ENCODE measurements at regions not wholly inside any gene's neighbourhood (a gene's known extent, or its start where the extent isn't known, plus 50 kb on each side); places are given as distances from the start of the nearest gene placed in this dataset.
A peak's percentile ranks its signal among the peaks of the same experiment; 100 is the strongest.

GRCh38 chr20:61120595-61121515 lies 131.2 kb upstream of the CDH4 start:
- H4K8ac ChIP-seq (ENCODE audit: extremely low read depth, insufficient read depth, low read length): no peak overlapping the region
- no peak overlapping the region for H2BK15ac ChIP-seq (ENCODE audit: low read length)
- H3K27me3 ChIP-seq (replicated peaks in 1 of 4; ENCODE audit: control insufficient read depth in 3 of 4, extremely low read depth in 1 of 4, insufficient read depth in 3 of 4, low read length in 3 of 4): peaks cover 0 to 8% (median 3%) of the 10 kb centered on the region in 4 experiments; a peak in 4 of 7 replicates
- FAIRE-seq (peak; percentile 32), DNase-seq (ENCODE audit: low read depth in 1 of 2, low spot score in 2 of 2) (peak; percentile 25 to 64)
- no peaks in the 10 kb centered on the region for H3K9me3 ChIP-seq (ENCODE audit: insufficient read depth in 2 of 2, low read depth in 1 of 2, low read length in 1 of 2)
- no peak overlapping the region for H4K5ac ChIP-seq (ENCODE audit: insufficient read length, low read depth, low read length)
- no peaks in the 10 kb centered on the region for H4K20me1 ChIP-seq (replicated peaks in 1 of 2; ENCODE audit: control insufficient read depth in 1 of 2, insufficient read depth in 2 of 2, low read length in 2 of 2)
- H2BK12ac ChIP-seq (ENCODE audit: low read depth, low read length): peak overlapping the region; percentile 76; the same call in 1 of the 2 replicates
- no peak overlapping the region for H3K14ac ChIP-seq (ENCODE audit: insufficient read length)
- H3K23me2 ChIP-seq (ENCODE audit: low read depth, low read length): no peaks in the 10 kb centered on the region
- ChIA-PET CTCF (ENCODE audit: partially characterized antibody) (interaction anchor here (0.6 to 2.6 kb wide), 15 partner anchors 9 to 910 kb away, joined by 3 to 9 read pairs (median 4); no protein-coding TSS in a partner anchor), POLR2A (ENCODE audit: partially characterized antibody) (no interaction called here)
- no peak overlapping the region for H2AFZ ChIP-seq (ENCODE audit: low read length)
- peaks cover 0 to 5% (median 0%) of the 10 kb centered on the region in 4 experiments; a peak in 1 of 7 replicates for H3K4me1 ChIP-seq (replicated peaks in 1 of 4; ENCODE audit: control insufficient read depth in 3 of 4, insufficient read depth in 4 of 4, low read length in 3 of 4)
- WGBS, 2 experiments (ENCODE audit: extremely low coverage in 1 of 2, insufficient coverage in 1 of 2, insufficient read length in 1 of 2, insufficient replicate concordance in 2 of 2, low coverage in 1 of 2, low lambda C conversion rate in 2 of 2, missing lambda C conversion rate in 1 of 2): 60% methylated on average over 17 of the region's 17 CpGs; no CpG with 5 or more reads in 1 of the 2 experiments
- peak overlapping the region; percentile 57 for H3K4ac ChIP-seq (replicated peaks; ENCODE audit: insufficient read length, low read depth, low read length)
- no peak overlapping the region for H2BK120ac ChIP-seq (replicated peaks; ENCODE audit: low read depth, low read length)
- no peak overlapping the region for H3K56ac ChIP-seq (replicated peaks; ENCODE audit: insufficient read length, low read depth, low read length)
- no peak overlapping the region for H2BK5ac ChIP-seq (ENCODE audit: low read depth, low read length)
- no peaks in the 10 kb centered on the region for H3K36me3 ChIP-seq (ENCODE audit: control insufficient read depth in 2 of 4, insufficient read depth in 4 of 4, low read length in 3 of 4)
- H4K91ac ChIP-seq (replicated peaks; ENCODE audit: insufficient read length, low read length): no peak overlapping the region
- H2AK5ac ChIP-seq (ENCODE audit: low read depth, low read length): no peak overlapping the region
- H3K79me2 ChIP-seq (ENCODE audit: control insufficient read depth in 1 of 2, insufficient read depth in 2 of 2, low read length in 2 of 2): no peaks in the 10 kb centered on the region
- no peaks in the 10 kb centered on the region for H3K79me1 ChIP-seq (ENCODE audit: low read depth, low read length)
- H3K9ac ChIP-seq (replicated peaks in 1 of 4; ENCODE audit: extremely low read depth in 1 of 4, low read depth in 3 of 4, low read length in 3 of 4): no peak overlapping the region
- H3K4me2 ChIP-seq (ENCODE audit: insufficient read depth in 1 of 2, low read depth in 2 of 2, low read length in 2 of 2): no peak overlapping the region
- 0 out of 2 replicates have a peak overlapping the region, but pooled peaks have one; percentile 28 for H3K18ac ChIP-seq (ENCODE audit: extremely low read depth, low read length)
- no peak overlapping the region for H3K27ac ChIP-seq (ENCODE audit: low read depth, low read length)
- H2BK20ac ChIP-seq (ENCODE audit: low read length): no peak overlapping the region
- no peak overlapping the region for H3K23ac ChIP-seq (ENCODE audit: insufficient read length)
- no peak overlapping the region for H3K4me3 ChIP-seq (ENCODE audit: extremely low read depth in 1 of 4, insufficient read depth in 2 of 4, low read depth in 3 of 4, low read length in 4 of 4)
- TF ChIP-seq SP4 (IDR thresholded peaks at IDR 0.05; ENCODE audit: low read length): no peak
- no peak for TF ChIP-seq SIX5 (IDR thresholded peaks at IDR 0.05; ENCODE audit: low read depth, low read length)
- TF ChIP-seq, protein P1, sequence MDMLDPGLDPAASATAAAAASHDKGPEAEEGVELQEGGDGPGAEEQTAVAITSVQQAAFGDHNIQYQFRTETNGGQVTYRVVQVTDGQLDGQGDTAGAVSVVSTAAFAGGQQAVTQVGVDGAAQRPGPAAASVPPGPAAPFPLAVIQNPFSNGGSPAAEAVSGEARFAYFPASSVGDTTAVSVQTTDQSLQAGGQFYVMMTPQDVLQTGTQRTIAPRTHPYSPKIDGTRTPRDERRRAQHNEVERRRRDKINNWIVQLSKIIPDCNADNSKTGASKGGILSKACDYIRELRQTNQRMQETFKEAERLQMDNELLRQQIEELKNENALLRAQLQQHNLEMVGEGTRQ (IDR thresholded peaks at IDR 0.05; ENCODE audit: low read length): no peak
- no peak for TF ChIP-seq RBBP5 (IDR thresholded peaks at IDR 0.05; ENCODE audit: borderline replicate concordance, low read depth, low read length)
- no peak for TF ChIP-seq JUND (IDR thresholded peaks at IDR 0.05; ENCODE audit: low read length)
- peak; percentile 74 to 83 for TF ChIP-seq RAD21 (IDR thresholded peaks at IDR 0.05 in 1 of 2, conservative IDR thresholded peaks at IDR 0.05 in 1 of 2; ENCODE audit: low read depth in 2 of 2, low read length in 2 of 2)
- no peak for TF ChIP-seq SRF (IDR thresholded peaks at IDR 0.05; ENCODE audit: low read depth, low read length)
- TF ChIP-seq ATF3 (IDR thresholded peaks at IDR 0.05; ENCODE audit: insufficient read depth, low read depth, low read length): no peak
- TF ChIP-seq CHD2 (IDR thresholded peaks at IDR 0.05; ENCODE audit: low read length): 0 out of 2 replicates have a peak, but pooled peaks have one; percentile 21
- no peak for TF ChIP-seq EZH2 (IDR thresholded peaks at IDR 0.05; ENCODE audit: low read depth, low read length, severe bottlenecking)

All from H1 (cell line).